H1 (cell line): ENCODE measurements at regions not wholly inside any gene's neighbourhood (a gene's known extent, or its start where the extent isn't known, plus 50 kb on each side); places are given as distances from the start of the nearest gene placed in this dataset.

Experiments used
- CTCF ChIA-PET: fragments of 300-600 bp; sonication (Branson Sonifier 250); formaldehyde crosslinking; loops from one replicate; lab custom pipeline; 2021; ENCODE audit not compliant: partially characterized antibody; lab: Charles Lee
- POLR2A ChIA-PET: fragments of 300-600 bp; sonication (Branson Sonifier 250); formaldehyde crosslinking; loops from one replicate; lab custom pipeline; 2021; ENCODE audit warnings: inconsistent platforms; ENCODE audit not compliant: partially characterized antibody; lab: Charles Lee
- DNase-seq, 2 experiments: peaks; one replicate each; pipeline versions ENCODE4 v3.0.0 to v3.0.0-alpha.2; 2010 to 2022; ENCODE audit warnings: low spot score in 2 of 2, low read depth in 1 of 2, mixed read lengths in 1 of 2
- FAIRE-seq: peaks from 2 replicates; lab custom pipeline; 2011; peaks lifted over from hg19 to GRCh38; lab: Jason Lieb, UNC
- H2AFZ ChIP-seq: 2 replicates; pipeline ENCODE4 v1.8.1; 2012; ENCODE audit warnings: low read length, inconsistent platforms
- H2AK5ac ChIP-seq: 2 replicates; pipeline ENCODE4 v1.6.1; 2013; ENCODE audit warnings: low read depth, low read length
- H2BK120ac ChIP-seq: replicated peaks from 2 replicates; pipeline ENCODE3; 2013; ENCODE audit warnings: low read depth, low read length, inconsistent platforms
- H2BK12ac ChIP-seq: 2 replicates; pipeline ENCODE4 v1.6.1; 2013; ENCODE audit warnings: low read depth, low read length
- H2BK15ac ChIP-seq: 2 replicates; pipeline ENCODE4 v1.6.1; 2013; ENCODE audit warnings: low read length
- H2BK20ac ChIP-seq: 2 replicates; pipeline ENCODE4 v1.6.1; 2013; ENCODE audit warnings: low read length
- H2BK5ac ChIP-seq: 2 replicates; pipeline ENCODE4 v1.6.1; 2013; ENCODE audit warnings: low read depth, low read length
- H3K14ac ChIP-seq: 2 replicates; pipeline ENCODE4 v1.6.1; 2013; ENCODE audit warnings: inconsistent platforms; ENCODE audit not compliant: insufficient read length
- H3K18ac ChIP-seq: 2 replicates; pipeline ENCODE4 v1.6.1; 2013; ENCODE audit warnings: low read length; ENCODE audit errors: extremely low read depth
- H3K23ac ChIP-seq: 2 replicates; pipeline ENCODE4 v1.6.1; 2013; ENCODE audit warnings: inconsistent platforms; ENCODE audit not compliant: insufficient read length
- H3K23me2 ChIP-seq: 2 replicates; pipeline ENCODE4 v1.6.1; 2013; ENCODE audit warnings: low read depth, low read length
- H3K27ac ChIP-seq: 2 replicates; pipeline ENCODE4 v1.6.1; 2011; ENCODE audit warnings: low read depth, low read length, inconsistent platforms
- H3K27me3 ChIP-seq, 4 experiments: replicated peaks in 1 of 4; 1 replicate in 1 of 4; 2 replicates in 3 of 4; pipeline versions ENCODE4 v1.6.1 to v1.8.1; 2011 to 2013; ENCODE audit warnings: low read length in 3 of 4, mild to moderate bottlenecking in 3 of 4, inconsistent platforms in 2 of 4, mixed read lengths in 2 of 4, moderate library complexity in 1 of 4; ENCODE audit not compliant: control insufficient read depth in 3 of 4, insufficient read depth in 3 of 4; ENCODE audit errors: extremely low read depth in 1 of 4
- H3K36me3 ChIP-seq, 4 experiments: 2 replicates each; pipeline versions ENCODE4 v1.6.1 to v1.8.1; 2011 to 2013; ENCODE audit warnings: mild to moderate bottlenecking in 4 of 4, low read length in 3 of 4, moderate library complexity in 2 of 4, control low read depth in 1 of 4, inconsistent platforms in 1 of 4; ENCODE audit not compliant: insufficient read depth in 4 of 4, control insufficient read depth in 2 of 4
- H3K4ac ChIP-seq: replicated peaks from 2 replicates; pipeline ENCODE3; 2013; ENCODE audit warnings: low read length, low read depth, mixed read lengths, inconsistent platforms; ENCODE audit not compliant: insufficient read length
- H3K4me1 ChIP-seq, 4 experiments: replicated peaks in 1 of 4; 1 replicate in 1 of 4; 2 replicates in 3 of 4; pipeline versions ENCODE4 v1.6.1 to v1.8.1; 2011 to 2013; ENCODE audit warnings: low read length in 3 of 4, inconsistent platforms in 2 of 4, mixed read lengths in 1 of 4; ENCODE audit not compliant: insufficient read depth in 4 of 4, control insufficient read depth in 3 of 4
- H3K4me2 ChIP-seq, 2 experiments: 2 replicates each; pipeline versions ENCODE4 v1.6.1 to v1.8.1; 2011 to 2013; ENCODE audit warnings: low read depth in 2 of 2, low read length in 2 of 2, control low read depth in 1 of 2, inconsistent platforms in 1 of 2, mild to moderate bottlenecking in 1 of 2; ENCODE audit not compliant: insufficient read depth in 1 of 2
- H3K4me3 ChIP-seq, 4 experiments: fragments of 200-600, 300-600 bp in 1 of 4; sonication (generic), shearing (Covaris generic), sonication (Bioruptor Twin) in 1 of 4; 2 replicates each; pipeline versions ENCODE4 v1.5.1 to v1.8.1; 2011 to 2016; ENCODE audit warnings: low read length in 4 of 4, low read depth in 3 of 4, control low read depth in 2 of 4, inconsistent platforms in 2 of 4, mild to moderate bottlenecking in 2 of 4, mixed read lengths in 1 of 4, moderate library complexity in 1 of 4; ENCODE audit not compliant: insufficient read depth in 2 of 4; ENCODE audit errors: extremely low read depth in 1 of 4
- H3K56ac ChIP-seq: replicated peaks from 2 replicates; pipeline ENCODE3; 2013; ENCODE audit warnings: low read depth, mild to moderate bottlenecking, mixed read lengths, low read length, inconsistent platforms; ENCODE audit not compliant: insufficient read length
- H3K79me1 ChIP-seq: 2 replicates; pipeline ENCODE4 v1.6.1; 2013; ENCODE audit warnings: low read depth, low read length, control low read depth
- H3K79me2 ChIP-seq, 2 experiments: 2 replicates each; pipeline versions ENCODE4 v1.6.1 to v1.8.1; 2012 to 2013; ENCODE audit warnings: low read length in 2 of 2, mild to moderate bottlenecking in 2 of 2, inconsistent platforms in 1 of 2; ENCODE audit not compliant: insufficient read depth in 2 of 2, control insufficient read depth in 1 of 2
- H3K9ac ChIP-seq, 4 experiments: replicated peaks in 1 of 4; 1 replicate in 1 of 4; 2 replicates in 3 of 4; pipeline versions ENCODE4 v1.6.1 to v1.8.1; 2011 to 2013; ENCODE audit warnings: low read depth in 3 of 4, low read length in 3 of 4, control low read depth in 2 of 4, mild to moderate bottlenecking in 2 of 4, moderate library complexity in 2 of 4, inconsistent platforms in 1 of 4; ENCODE audit errors: extremely low read depth in 1 of 4
- H3K9me3 ChIP-seq, 2 experiments: 2 replicates each; pipeline versions ENCODE4 v1.6.1 to v1.8.1; 2012 to 2013; ENCODE audit warnings: mild to moderate bottlenecking in 2 of 2, moderate library complexity in 2 of 2, control low read depth in 1 of 2, inconsistent platforms in 1 of 2, low read depth in 1 of 2, low read length in 1 of 2, mixed read lengths in 1 of 2; ENCODE audit not compliant: insufficient read depth in 2 of 2
- H4K20me1 ChIP-seq, 2 experiments: replicated peaks in 1 of 2; 2 replicates each; pipeline versions ENCODE3 to v1.8.1; 2011 to 2013; ENCODE audit warnings: inconsistent platforms in 2 of 2, low read length in 2 of 2, mild to moderate bottlenecking in 1 of 2; ENCODE audit not compliant: insufficient read depth in 2 of 2, control insufficient read depth in 1 of 2
- H4K5ac ChIP-seq: 2 replicates; pipeline ENCODE4 v1.6.1; 2013; ENCODE audit warnings: low read length, low read depth, mixed read lengths, inconsistent platforms; ENCODE audit not compliant: insufficient read length
- H4K8ac ChIP-seq: 2 replicates; pipeline ENCODE4 v1.8.0; 2013; ENCODE audit warnings: mild to moderate bottlenecking, moderate library complexity, low read length, inconsistent platforms; ENCODE audit not compliant: insufficient read depth; ENCODE audit errors: extremely low read depth
- H4K91ac ChIP-seq: replicated peaks from 2 replicates; pipeline ENCODE3; 2013; ENCODE audit warnings: low read length, mixed read lengths, inconsistent platforms; ENCODE audit not compliant: insufficient read length
- BCL11A ChIP-seq, 2 experiments: IDR thresholded peaks; one replicate each; pipeline ENCODE4 v1.6.1; 2011; ENCODE audit warnings: low read depth in 2 of 2, low read length in 2 of 2, mild to moderate bottlenecking in 2 of 2
- CHD1 ChIP-seq: IDR thresholded peaks from 2 replicates; pipeline ENCODE4 v1.6.1; 2012; ENCODE audit warnings: low read depth, low read length, improper control_type of control experiment
- HDAC2 ChIP-seq, 2 experiments: fragments of 300-600 bp in 1 of 2; sonication (generic) in 1 of 2; IDR thresholded peaks; 2 replicates each; pipeline ENCODE4 v1.6.1; 2011 to 2012; ENCODE audit warnings: low read depth in 2 of 2, low read length in 2 of 2, mild to moderate bottlenecking in 2 of 2, moderate library complexity in 2 of 2, borderline replicate concordance in 1 of 2, inconsistent platforms in 1 of 2
- POU5F1 ChIP-seq: IDR thresholded peaks from 2 replicates; pipeline ENCODE4 v1.6.1; 2011; ENCODE audit warnings: low read depth, mild to moderate bottlenecking, low read length, moderate library complexity
- RFX5 ChIP-seq: IDR thresholded peaks from 2 replicates; pipeline ENCODE4 v1.6.1; 2011; ENCODE audit warnings: low read depth, low read length, improper control_type of control experiment, borderline replicate concordance
- RXRA ChIP-seq: IDR thresholded peaks from 2 replicates; pipeline ENCODE4 v1.6.1; 2011; ENCODE audit warnings: low read depth, mild to moderate bottlenecking, low read length, moderate library complexity; ENCODE audit not compliant: insufficient read depth
- SIRT6 ChIP-seq: IDR thresholded peaks from one replicate; pipeline ENCODE4 v1.7.1; 2012; ENCODE audit warnings: low read length, inconsistent platforms
- TBP ChIP-seq: IDR thresholded peaks from 2 replicates; pipeline ENCODE4 v1.6.1; 2011; ENCODE audit warnings: low read depth, low read length, improper control_type of control experiment
- WGBS, 2 experiments: shearing (Covaris generic) in 1 of 2; methylation state at CpG; one replicate each; pipeline versions ENCODE4 v1.1.6 to v1.1.7; 2013 to 2015; ENCODE audit warnings: low lambda C conversion rate in 2 of 2, mixed read lengths in 2 of 2, inconsistent platforms in 1 of 2, low coverage in 1 of 2, missing lambda C conversion rate in 1 of 2; ENCODE audit not compliant: insufficient replicate concordance in 2 of 2, insufficient coverage in 1 of 2, insufficient read length in 1 of 2; ENCODE audit errors: extremely low coverage in 1 of 2, missing lambda C conversion rate in 1 of 2; 5-methylcytosine and 5-hydroxymethylcytosine counted together

DNA sequence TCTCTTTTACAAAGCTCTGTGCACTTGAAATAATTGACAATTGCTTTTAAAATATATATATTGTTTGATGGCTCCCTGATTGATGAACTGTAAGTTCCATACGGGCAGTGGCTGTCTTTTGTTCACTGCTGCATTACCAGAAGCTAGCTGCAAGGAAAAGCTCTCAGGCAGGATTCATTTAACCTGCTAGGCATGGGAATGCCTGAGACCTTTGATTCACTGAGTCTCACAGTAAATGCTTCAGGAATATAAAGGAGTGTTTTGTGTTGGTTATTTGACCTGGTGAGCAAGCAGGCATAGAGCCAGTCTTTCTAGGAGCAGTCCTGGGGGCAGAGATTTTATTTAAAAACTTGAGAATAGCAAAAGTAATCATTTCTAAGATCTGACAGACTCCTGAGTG is 193.2 kb upstream of the ITGA4 start:
- Histone ChIP-seq H3K9me3 (no peaks in the 10 kb centered on the region), H4K8ac (no peak overlapping the region), H2AFZ (no peak overlapping the region), H2BK120ac (no peak overlapping the region), H4K5ac (no peak overlapping the region), H2AK5ac (no peak overlapping the region), H3K4ac (no peak overlapping the region), H2BK20ac (no peak overlapping the region), H2BK5ac (no peak overlapping the region), H3K9ac (no peak overlapping the region), H3K56ac (no peak overlapping the region), H3K4me1 (no peaks in the 10 kb centered on the region)
- no peak for TF ChIP-seq CHD1
- TF ChIP-seq HDAC2 (IDR thresholded peaks at IDR 0.05; ENCODE audit: borderline replicate concordance in 1 of 2, low read depth in 2 of 2, low read length in 2 of 2), result no peak
- TF ChIP-seq TBP, result no peak
- no peak for TF ChIP-seq POU5F1
- TF ChIP-seq RFX5, result no peak
- TF ChIP-seq RXRA, result no peak
- no peak for TF ChIP-seq BCL11A (IDR thresholded peaks at IDR 0.05; ENCODE audit: low read depth in 2 of 2, low read length in 2 of 2)
- TF ChIP-seq SIRT6, result no peak
- TF ChIP-seq, all 59 proteins: peak for 0
- no peaks in the 10 kb centered on the region for H3K79me1 ChIP-seq
- no peak overlapping the region for H3K14ac ChIP-seq
- H3K27ac ChIP-seq, result no peak overlapping the region
- no peaks in the 10 kb centered on the region for H3K23me2 ChIP-seq
- FAIRE-seq (no peak), DNase-seq (no peak)
- H3K4me2 ChIP-seq, result no peak overlapping the region
- H3K23ac ChIP-seq, result no peak overlapping the region
- H4K91ac ChIP-seq, result no peak overlapping the region
- no peak overlapping the region for H2BK12ac ChIP-seq
- H2BK15ac ChIP-seq, result no peak overlapping the region
- no peaks in the 10 kb centered on the region for H3K36me3 ChIP-seq
- H4K20me1 ChIP-seq, result no peaks in the 10 kb centered on the region
- CTCF ChIA-PET, result interaction anchor here (0.9 to 1.4 kb wide), 4 partner anchors 14 to 84 kb away, joined by 3 to 4 read pairs (median 3); no protein-coding TSS in a partner anchor
- WGBS, 2 experiments, result 75% methylated on average over 1 of the region's 1 CpG; no CpG with 5 or more reads in 1 of the 2 experiments
- H3K27me3 ChIP-seq, result no peaks in the 10 kb centered on the region
- H3K4me3 ChIP-seq, result no peak overlapping the region
- no peak overlapping the region for H3K18ac ChIP-seq
- POLR2A ChIA-PET, result no interaction called here
- no peaks in the 10 kb centered on the region for H3K79me2 ChIP-seq
